Thyroid gland (tissue), 4 donors: ENCODE measurements at regions not wholly inside any gene's neighbourhood (a gene's known extent, or its start where the extent isn't known, plus 50 kb on each side); places are given as distances from the start of the nearest gene placed in this dataset.
"Not testable (repeated sequence)": the region's sequence is repeated elsewhere in the genome, so short reads cannot be mapped to it uniquely, and the experiment has no call there.

ENCODE experiments used
- DNase-seq, 2 donors: peaks; one replicate each; pipeline ENCODE4 v3.0.0-alpha.2; 2019
- H3K27ac ChIP-seq, 3 donors: fragments of 200-600 bp; sonication (generic); 1 replicate in 2 of 3; 2 replicates in 1 of 3; pipeline ENCODE4 v1.5.1; 2016 to 2019; ENCODE audit warnings: mild to moderate bottlenecking in 1 of 3, moderate library complexity in 1 of 3
- H3K27me3 ChIP-seq: fragments of 200-600 bp; sonication (generic); one replicate; pipeline ENCODE4 v1.5.1; 2019
- H3K36me3 ChIP-seq, 2 donors: fragments of 200-600 bp; sonication (generic); one replicate each; pipeline ENCODE4 v1.5.1; 2016 to 2019
- H3K4me1 ChIP-seq, 2 donors: fragments of 200-600 bp; sonication (generic); one replicate each; pipeline ENCODE4 v1.5.1; 2017 to 2019
- H3K4me3 ChIP-seq, 3 donors: fragments of 200-600 bp; sonication (generic); replicated peaks in 1 of 3; 1 replicate in 2 of 3; 2 replicates in 1 of 3; pipeline ENCODE4 v1.5.1; 2016; ENCODE audit warnings: mild to moderate bottlenecking in 1 of 3
- H3K9me3 ChIP-seq: fragments of 200-600 bp; sonication (generic); one replicate; pipeline ENCODE4 v1.5.1; 2017
- POLR2A ChIP-seq, 2 donors: fragments of 450-650 bp; IDR thresholded peaks; one replicate each; pipeline ENCODE4 v1.6.1; 2017; ENCODE audit warnings: antibody characterized with exemption in 2 of 2, mild to moderate bottlenecking in 2 of 2, moderate library complexity in 1 of 2
- WGBS, 2 donors: methylation state at CpG; one replicate each; pipeline ENCODE4 v1.1.5; 2017; 5-methylcytosine and 5-hydroxymethylcytosine counted together
- intact Hi-C: fragments of 100-400 bp; cut with DNase I; formaldehyde crosslinking; loops from one replicate; pipeline ENCODE4 v1.15.1; 2023
- TF ChIP-seq, protein P1 (sequence below), 6 experiments: fragments of 200-600 bp in 3 of 6; fragments of 450-650 bp in 3 of 6; sonication (generic) in 3 of 6; IDR thresholded peaks; one replicate each; pipeline ENCODE4 v1.5.1; 2016 to 2019; ENCODE audit warnings: antibody characterized with exemption in 6 of 6, mild to moderate bottlenecking in 2 of 6, inconsistent platforms in 1 of 6, moderate library complexity in 1 of 6

DNA sequence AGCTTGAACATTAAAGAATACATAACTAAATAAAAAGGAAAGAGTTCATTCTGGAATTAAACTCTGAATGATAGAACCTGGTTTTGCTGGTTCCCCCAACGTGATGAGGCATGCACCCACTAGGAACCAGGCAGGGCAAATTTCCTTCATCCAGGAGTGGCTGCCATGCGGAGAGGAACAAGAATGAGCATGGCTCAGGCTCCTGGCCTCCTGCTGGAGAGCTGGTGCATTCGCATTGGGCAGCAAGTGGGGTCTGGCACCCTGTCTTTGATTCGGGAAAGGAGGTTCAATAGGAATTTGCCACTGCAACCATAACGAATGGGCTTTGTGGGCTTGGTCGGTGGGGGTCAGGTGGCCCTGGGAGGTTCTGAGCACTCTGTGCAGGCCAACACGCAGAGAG, 169.8 kb upstream of the TENM4 start:
- DNase-seq = no peak
- intact Hi-C loops = no loop called here
- 82% methylated on average over 7 of the region's 7 CpGs for WGBS, 2 donors
- no peaks in the 10 kb centered on the region for H3K27me3 ChIP-seq
- H3K9me3 ChIP-seq = no peaks in the 10 kb centered on the region
- no peaks in the 10 kb centered on the region for H3K4me1 ChIP-seq
- H3K27ac ChIP-seq = no peak overlapping the region
- H3K4me3 ChIP-seq = no peak overlapping the region
- TF ChIP-seq, protein P1, sequence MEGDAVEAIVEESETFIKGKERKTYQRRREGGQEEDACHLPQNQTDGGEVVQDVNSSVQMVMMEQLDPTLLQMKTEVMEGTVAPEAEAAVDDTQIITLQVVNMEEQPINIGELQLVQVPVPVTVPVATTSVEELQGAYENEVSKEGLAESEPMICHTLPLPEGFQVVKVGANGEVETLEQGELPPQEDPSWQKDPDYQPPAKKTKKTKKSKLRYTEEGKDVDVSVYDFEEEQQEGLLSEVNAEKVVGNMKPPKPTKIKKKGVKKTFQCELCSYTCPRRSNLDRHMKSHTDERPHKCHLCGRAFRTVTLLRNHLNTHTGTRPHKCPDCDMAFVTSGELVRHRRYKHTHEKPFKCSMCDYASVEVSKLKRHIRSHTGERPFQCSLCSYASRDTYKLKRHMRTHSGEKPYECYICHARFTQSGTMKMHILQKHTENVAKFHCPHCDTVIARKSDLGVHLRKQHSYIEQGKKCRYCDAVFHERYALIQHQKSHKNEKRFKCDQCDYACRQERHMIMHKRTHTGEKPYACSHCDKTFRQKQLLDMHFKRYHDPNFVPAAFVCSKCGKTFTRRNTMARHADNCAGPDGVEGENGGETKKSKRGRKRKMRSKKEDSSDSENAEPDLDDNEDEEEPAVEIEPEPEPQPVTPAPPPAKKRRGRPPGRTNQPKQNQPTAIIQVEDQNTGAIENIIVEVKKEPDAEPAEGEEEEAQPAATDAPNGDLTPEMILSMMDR (IDR thresholded peaks at IDR 0.05) = no peak
- no peak for TF ChIP-seq POLR2A (IDR thresholded peaks at IDR 0.05)
- no peaks in the 10 kb centered on the region for H3K36me3 ChIP-seq

- Histone ChIP-seq H3K36me3 (no peaks in the 10 kb centered on the region), H3K4me3 (no peak overlapping the region), H3K9me3 (no peaks in the 10 kb centered on the region), H3K27me3 (no peaks in the 10 kb centered on the region), H3K4me1 (no peaks in the 10 kb centered on the region), H3K27ac (no peak overlapping the region)
- TF ChIP-seq, protein P1 (IDR thresholded peaks at IDR 0.05) = no peak
- no peak for TF ChIP-seq POLR2A (IDR thresholded peaks at IDR 0.05)
- intact Hi-C loops = no loop called here
- 65 to 74% methylated on average over 1 of the region's 1 CpG for WGBS, 2 donors
- DNase-seq = no peak
Measured at GRCh38 chr11:79610139-79610538, 169.3 kb upstream of the TENM4 start.

DNA sequence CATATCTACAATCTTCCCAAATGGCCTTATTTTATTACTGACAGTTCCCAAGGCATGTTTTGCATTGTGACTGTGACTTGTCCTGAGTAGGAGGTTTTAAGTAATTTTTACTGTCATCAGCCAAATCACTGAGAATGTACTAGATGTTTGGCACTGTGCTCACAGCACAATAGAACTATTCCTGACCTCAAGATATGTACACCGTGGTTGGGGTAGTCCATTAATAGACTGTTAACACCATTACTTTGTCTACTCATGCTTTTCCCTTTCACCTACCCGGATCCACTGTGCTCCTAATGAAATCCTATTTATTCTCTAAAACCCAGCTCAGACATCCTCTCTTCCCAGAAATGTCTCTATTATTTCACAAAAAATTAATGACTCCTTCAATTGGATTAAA, 168.7 kb upstream of the TENM4 start:
- no peaks in the 10 kb centered on the region for H3K9me3 ChIP-seq
- DNase-seq = no peak
- no peak overlapping the region for H3K4me3 ChIP-seq
- TF ChIP-seq, protein P1 (IDR thresholded peaks at IDR 0.05) = no peak
- TF ChIP-seq POLR2A (IDR thresholded peaks at IDR 0.05) = no peak
- no peaks in the 10 kb centered on the region for H3K4me1 ChIP-seq
- WGBS, 2 donors = 76 to 79% methylated on average over 2 of the region's 2 CpGs
- intact Hi-C loops = no loop called here
- no peaks in the 10 kb centered on the region for H3K27me3 ChIP-seq
- no peaks in the 10 kb centered on the region for H3K36me3 ChIP-seq
- H3K27ac ChIP-seq = no peak overlapping the region

DNA sequence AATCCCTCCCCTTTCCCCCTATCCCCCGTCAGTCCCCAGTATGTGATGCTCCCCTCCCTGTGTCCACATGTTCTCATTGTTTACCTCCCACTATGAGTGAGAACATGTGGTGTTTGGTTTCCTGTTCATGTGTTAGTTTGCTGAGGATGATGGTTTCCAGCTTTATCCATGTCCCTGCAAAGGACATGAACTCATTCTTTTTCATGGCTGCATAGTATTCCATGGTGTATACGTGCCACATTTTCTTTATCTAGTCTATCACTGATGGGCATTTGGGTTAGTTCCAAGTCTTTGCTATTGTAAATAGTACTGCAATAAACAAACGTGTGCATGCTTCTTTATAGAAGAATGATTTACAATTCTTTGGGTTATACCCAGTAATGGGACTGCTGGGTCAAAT, 165.6 kb upstream of the TENM4 start:
- DNase-seq, H3K36me3 ChIP-seq, H3K27me3 ChIP-seq, intact Hi-C loops, H3K4me1 ChIP-seq, H3K4me3 ChIP-seq, H3K9me3 ChIP-seq, H3K27ac ChIP-seq: not testable (repeated sequence)
- WGBS, 2 donors = 90 to 91% methylated on average over 3 of the region's 3 CpGs

DNA sequence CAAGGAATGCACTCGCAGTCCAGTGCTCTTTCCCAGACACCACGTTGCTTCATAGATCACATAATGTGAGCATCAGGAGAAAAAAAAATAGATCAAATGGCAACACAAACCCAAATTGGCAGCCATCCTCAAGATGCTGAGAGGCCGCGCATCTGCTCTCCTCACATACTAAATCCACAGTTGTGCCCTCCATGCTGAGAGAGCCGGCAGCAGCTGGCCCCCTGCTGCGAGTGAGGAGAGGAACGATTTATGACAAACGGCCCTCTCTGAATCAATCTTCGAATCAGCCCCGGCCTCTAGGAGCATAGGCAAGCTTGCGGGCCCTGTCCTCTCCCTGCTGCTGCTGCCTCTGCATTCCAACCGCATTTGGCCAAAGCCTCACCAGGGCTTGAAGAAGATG, 159.9 kb upstream of the TENM4 start:
- H3K9me3 ChIP-seq = no peaks in the 10 kb centered on the region
- DNase-seq = no peak
- intact Hi-C loops = no loop called here
- H3K4me3 ChIP-seq = no peak overlapping the region
- no peak for TF ChIP-seq POLR2A (IDR thresholded peaks at IDR 0.05)
- TF ChIP-seq, protein P1 (IDR thresholded peaks at IDR 0.05) = no peak
- no peaks in the 10 kb centered on the region for H3K27me3 ChIP-seq
- no peaks in the 10 kb centered on the region for H3K4me1 ChIP-seq
- no peaks in the 10 kb centered on the region for H3K36me3 ChIP-seq
- 67 to 68% methylated on average over 12 of the region's 12 CpGs for WGBS, 2 donors
- no peak overlapping the region for H3K27ac ChIP-seq

DNA sequence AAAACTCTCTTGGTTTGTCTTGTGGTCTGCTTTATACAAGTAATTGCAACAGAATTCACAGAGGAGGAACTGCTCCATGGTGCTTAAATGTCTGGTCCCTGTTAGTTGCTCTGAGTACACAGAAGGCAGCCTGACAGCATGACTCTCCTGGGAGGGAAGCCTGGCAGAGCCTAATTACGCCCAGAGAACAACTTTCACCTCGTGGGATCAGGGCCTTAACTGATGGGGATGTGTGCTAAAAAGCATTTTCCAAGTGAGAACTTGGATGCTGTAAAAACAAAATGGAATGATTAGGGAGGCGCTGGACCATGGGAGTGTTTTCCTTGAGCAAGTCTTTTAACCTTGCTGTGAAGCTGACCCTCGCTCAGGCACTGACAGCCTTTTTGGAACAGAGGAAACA, 154.0 kb upstream of the TENM4 start:
- no peaks in the 10 kb centered on the region for H3K9me3 ChIP-seq
- DNase-seq = no peak
- no peak overlapping the region for H3K27ac ChIP-seq
- H3K4me1 ChIP-seq = no peaks in the 10 kb centered on the region
- intact Hi-C loops = no loop called here
- H3K27me3 ChIP-seq = no peaks in the 10 kb centered on the region
- TF ChIP-seq, protein P1 (IDR thresholded peaks at IDR 0.05) = no peak
- TF ChIP-seq POLR2A (IDR thresholded peaks at IDR 0.05) = no peak
- H3K4me3 ChIP-seq = no peak overlapping the region
- no peaks in the 10 kb centered on the region for H3K36me3 ChIP-seq
- WGBS, 2 donors = 21 to 26% methylated on average over 4 of the region's 4 CpGs
